Panc1 (cell line): ENCODE measurements at regions not wholly inside any gene's neighbourhood (a gene's known extent, or its start where the extent isn't known, plus 50 kb on each side); places are given as distances from the start of the nearest gene placed in this dataset.

Source experiments
- ATAC-seq: fragments of 200-7000 bp; cut with Tn5 transposase; 2 replicates; pipeline ENCODE4 v1.9.1; 2020; ENCODE audit warnings: mild to moderate bottlenecking, moderate library complexity
- BruUV-seq: library from RNA; stranded (reverse); fragments of 400-500 nt; replicated peaks from 2 replicates; lab custom pipeline; 2021; lab: Mats Ljungman, UMichigan
- CTCF ChIA-PET: fragments of 300-600 bp; sonication (Branson Sonifier 250); formaldehyde crosslinking; loops from one replicate; lab custom pipeline; 2022; ENCODE audit warnings: antibody characterized with exemption; lab: Charles Lee
- POLR2A ChIA-PET: fragments of 300-600 bp; sonication (Branson Sonifier 250); formaldehyde crosslinking; loops from one replicate; lab custom pipeline; 2022; ENCODE audit warnings: antibody characterized with exemption; lab: Charles Lee
- DNase-seq: peaks from one replicate; pipeline ENCODE4 v3.0.0-alpha.2; 2010; ENCODE audit warnings: low read depth, low spot score
- H3K27ac ChIP-seq: 2 replicates; pipeline ENCODE4 v1.5.1; 2011; ENCODE audit warnings: mild to moderate bottlenecking, low read length, inconsistent platforms
- H3K27me3 ChIP-seq: fragments of 200-500 bp; sonication (Bioruptor generic); 2 replicates; pipeline ENCODE4 v1.6.0; 2014; ENCODE audit warnings: low read length, inconsistent platforms; ENCODE audit not compliant: control insufficient read depth, insufficient read depth
- H3K36me3 ChIP-seq: fragments of 200-500 bp; sonication (Bioruptor generic); 2 replicates; pipeline ENCODE4 v1.5.1; 2014; ENCODE audit warnings: inconsistent platforms, mild to moderate bottlenecking, low read length, moderate library complexity; ENCODE audit not compliant: control insufficient read depth, insufficient read depth
- H3K4me1 ChIP-seq: 2 replicates; pipeline ENCODE4 v1.5.1; 2011; ENCODE audit warnings: inconsistent platforms, mild to moderate bottlenecking, low read length, moderate library complexity; ENCODE audit not compliant: control insufficient read depth, insufficient read depth
- H3K4me3 ChIP-seq, 2 experiments: 2 replicates each; pipeline ENCODE4 v1.5.1; 2011 to 2012; ENCODE audit warnings: low read depth in 2 of 2, low read length in 2 of 2, mild to moderate bottlenecking in 2 of 2, inconsistent platforms in 1 of 2, moderate library complexity in 1 of 2
- H3K9me3 ChIP-seq: fragments of 200-500 bp; sonication (Bioruptor generic); 2 replicates; pipeline ENCODE4 v1.5.1; 2014; ENCODE audit warnings: low read depth, mild to moderate bottlenecking, inconsistent platforms, low read length, moderate library complexity; ENCODE audit not compliant: control insufficient read depth, insufficient read depth
- POLR2AphosphoS5 ChIP-seq: IDR thresholded peaks from 2 replicates; pipeline ENCODE4 v1.6.1; 2012; ENCODE audit warnings: mild to moderate bottlenecking, low read depth, low read length, moderate library complexity
- SIN3A ChIP-seq: IDR thresholded peaks from 2 replicates; pipeline ENCODE4 v1.6.1; 2012; ENCODE audit warnings: low read depth, mild to moderate bottlenecking, low read length, moderate library complexity, borderline replicate concordance; ENCODE audit not compliant: insufficient read depth
- TCF7L2 ChIP-seq: IDR thresholded peaks from 2 replicates; pipeline ENCODE4 v1.6.1; 2011; ENCODE audit warnings: mild to moderate bottlenecking, low read depth, low read length, inconsistent platforms
- in situ Hi-C: cut with HindIII; loops from 2 replicates; pipeline ENCODE4 v1.10.0; 2016; ENCODE audit warnings: low sequenced_read_pairs, low pct_unique_long_range_greater_than_20kb
- intact Hi-C: fragments of 100-400 bp; cut with micrococcal nuclease; formaldehyde crosslinking; loops from one replicate; pipeline ENCODE4 v1.10.0; 2022; ENCODE audit not compliant: unreplicated experiment
- TF ChIP-seq, protein P1 (sequence below): fragments of 450-650 bp; IDR thresholded peaks from 2 replicates; pipeline ENCODE4 v1.5.1; 2017; ENCODE audit warnings: mild to moderate bottlenecking
- TF ChIP-seq, protein P2 (sequence below), 2 experiments: IDR thresholded peaks; 2 replicates each; pipeline ENCODE4 v1.6.1; 2011 to 2012; ENCODE audit warnings: low read depth in 2 of 2, control low read depth in 1 of 2, low read length in 1 of 2, mild to moderate bottlenecking in 1 of 2, moderate library complexity in 1 of 2; ENCODE audit not compliant: insufficient read depth in 1 of 2

DNA sequence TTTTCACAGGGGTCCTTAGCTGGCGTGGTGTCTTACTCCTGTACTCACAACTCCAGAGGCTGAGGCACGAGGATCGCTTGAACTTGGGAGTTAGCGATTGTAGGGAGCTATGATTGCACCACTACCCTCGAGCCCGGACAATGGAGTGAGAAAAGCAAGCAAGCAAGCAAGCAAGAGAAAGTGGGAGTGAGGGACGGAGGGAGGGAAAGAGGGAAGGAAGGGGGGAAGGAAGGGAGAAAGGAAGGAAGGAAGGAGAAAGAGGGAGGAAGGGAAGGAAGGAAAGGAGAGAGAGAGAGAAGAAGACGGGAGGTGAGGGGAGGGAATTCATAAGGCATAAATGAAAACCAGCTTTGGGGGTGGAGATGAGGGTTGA is 120.5 kb downstream of the TRIM27 start:
- DNase-seq (no peak), ATAC-seq (peak; percentile 67)
- no TSS peak for BruUV-seq
- Histone ChIP-seq H3K27ac (peak overlapping the region; percentile 41; the same call in 1 of the 2 replicates), H3K36me3 (no peaks in the 10 kb centered on the region; the same call in 1 of the 2 replicates), H3K27me3 (no peaks in the 10 kb centered on the region), H3K4me1 (peaks cover 17% of the 10 kb centered on the region), H3K4me3 (peak overlapping the region; percentile 61 to 92), H3K9me3 (no peaks in the 10 kb centered on the region)
- ChIA-PET POLR2A (interaction anchor here (0.5 to 0.6 kb wide), 3 partner anchors 22 to 60 kb away, joined by 3 to 8 read pairs (median 3); no protein-coding TSS in a partner anchor), CTCF (no interaction called here)
- TF ChIP-seq POLR2AphosphoS5 (no peak), TCF7L2 (no peak), SIN3A (no peak)
- TF ChIP-seq, protein P1, sequence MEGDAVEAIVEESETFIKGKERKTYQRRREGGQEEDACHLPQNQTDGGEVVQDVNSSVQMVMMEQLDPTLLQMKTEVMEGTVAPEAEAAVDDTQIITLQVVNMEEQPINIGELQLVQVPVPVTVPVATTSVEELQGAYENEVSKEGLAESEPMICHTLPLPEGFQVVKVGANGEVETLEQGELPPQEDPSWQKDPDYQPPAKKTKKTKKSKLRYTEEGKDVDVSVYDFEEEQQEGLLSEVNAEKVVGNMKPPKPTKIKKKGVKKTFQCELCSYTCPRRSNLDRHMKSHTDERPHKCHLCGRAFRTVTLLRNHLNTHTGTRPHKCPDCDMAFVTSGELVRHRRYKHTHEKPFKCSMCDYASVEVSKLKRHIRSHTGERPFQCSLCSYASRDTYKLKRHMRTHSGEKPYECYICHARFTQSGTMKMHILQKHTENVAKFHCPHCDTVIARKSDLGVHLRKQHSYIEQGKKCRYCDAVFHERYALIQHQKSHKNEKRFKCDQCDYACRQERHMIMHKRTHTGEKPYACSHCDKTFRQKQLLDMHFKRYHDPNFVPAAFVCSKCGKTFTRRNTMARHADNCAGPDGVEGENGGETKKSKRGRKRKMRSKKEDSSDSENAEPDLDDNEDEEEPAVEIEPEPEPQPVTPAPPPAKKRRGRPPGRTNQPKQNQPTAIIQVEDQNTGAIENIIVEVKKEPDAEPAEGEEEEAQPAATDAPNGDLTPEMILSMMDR: no peak
- TF ChIP-seq, protein P2, sequence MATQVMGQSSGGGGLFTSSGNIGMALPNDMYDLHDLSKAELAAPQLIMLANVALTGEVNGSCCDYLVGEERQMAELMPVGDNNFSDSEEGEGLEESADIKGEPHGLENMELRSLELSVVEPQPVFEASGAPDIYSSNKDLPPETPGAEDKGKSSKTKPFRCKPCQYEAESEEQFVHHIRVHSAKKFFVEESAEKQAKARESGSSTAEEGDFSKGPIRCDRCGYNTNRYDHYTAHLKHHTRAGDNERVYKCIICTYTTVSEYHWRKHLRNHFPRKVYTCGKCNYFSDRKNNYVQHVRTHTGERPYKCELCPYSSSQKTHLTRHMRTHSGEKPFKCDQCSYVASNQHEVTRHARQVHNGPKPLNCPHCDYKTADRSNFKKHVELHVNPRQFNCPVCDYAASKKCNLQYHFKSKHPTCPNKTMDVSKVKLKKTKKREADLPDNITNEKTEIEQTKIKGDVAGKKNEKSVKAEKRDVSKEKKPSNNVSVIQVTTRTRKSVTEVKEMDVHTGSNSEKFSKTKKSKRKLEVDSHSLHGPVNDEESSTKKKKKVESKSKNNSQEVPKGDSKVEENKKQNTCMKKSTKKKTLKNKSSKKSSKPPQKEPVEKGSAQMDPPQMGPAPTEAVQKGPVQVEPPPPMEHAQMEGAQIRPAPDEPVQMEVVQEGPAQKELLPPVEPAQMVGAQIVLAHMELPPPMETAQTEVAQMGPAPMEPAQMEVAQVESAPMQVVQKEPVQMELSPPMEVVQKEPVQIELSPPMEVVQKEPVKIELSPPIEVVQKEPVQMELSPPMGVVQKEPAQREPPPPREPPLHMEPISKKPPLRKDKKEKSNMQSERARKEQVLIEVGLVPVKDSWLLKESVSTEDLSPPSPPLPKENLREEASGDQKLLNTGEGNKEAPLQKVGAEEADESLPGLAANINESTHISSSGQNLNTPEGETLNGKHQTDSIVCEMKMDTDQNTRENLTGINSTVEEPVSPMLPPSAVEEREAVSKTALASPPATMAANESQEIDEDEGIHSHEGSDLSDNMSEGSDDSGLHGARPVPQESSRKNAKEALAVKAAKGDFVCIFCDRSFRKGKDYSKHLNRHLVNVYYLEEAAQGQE (IDR thresholded peaks at IDR 0.05; ENCODE audit: insufficient read depth in 1 of 2, low read depth in 2 of 2, low read length in 1 of 2): no peak
- intact Hi-C loops: loop anchor here (5.0 kb wide), 1 partner anchor 116 kb away; no protein-coding TSS in a partner anchor
- in situ Hi-C loops: no loop called here

DNA sequence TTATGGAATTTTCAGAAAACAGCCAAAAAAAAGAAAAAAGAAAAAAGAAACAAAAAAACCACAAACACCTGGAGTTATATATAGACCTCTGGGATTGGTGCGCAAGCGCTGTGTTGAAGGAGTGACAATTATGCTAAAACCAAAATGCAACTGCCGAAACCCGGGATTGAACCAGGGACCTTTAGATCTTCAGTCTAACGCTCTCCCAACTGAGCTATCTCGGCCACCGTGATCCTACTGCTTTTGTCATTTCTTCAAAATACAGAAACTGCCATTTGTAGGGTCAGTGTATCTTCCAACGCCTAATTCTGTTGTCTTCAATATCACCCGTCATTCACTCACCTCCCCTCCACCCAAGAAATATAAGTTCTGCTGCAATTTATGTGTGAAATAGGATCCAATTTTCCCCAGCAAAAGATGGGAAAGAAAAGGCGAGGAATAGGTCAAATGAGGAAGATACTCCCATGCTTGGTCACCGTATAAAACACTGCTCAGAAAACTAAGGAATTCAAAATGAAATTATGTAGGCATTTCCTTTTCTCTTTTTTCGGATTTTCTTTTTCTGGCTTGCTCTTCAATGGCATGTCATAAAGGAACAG is 116.0 kb downstream of the TRIM27 start:
- Histone ChIP-seq H3K4me1 (peaks cover 23% of the 10 kb centered on the region), H3K27ac (peak overlapping the region; percentile 30), H3K4me3 (peak overlapping the region; percentile 73 to 97), H3K9me3 (no peaks in the 10 kb centered on the region), H3K36me3 (no peaks in the 10 kb centered on the region), H3K27me3 (no peaks in the 10 kb centered on the region; the same call in 1 of the 2 replicates)
- DNase-seq (no peak), ATAC-seq (peak; percentile 67)
- in situ Hi-C loops: no loop called here
- TF ChIP-seq, protein P2 (IDR thresholded peaks at IDR 0.05; ENCODE audit: insufficient read depth in 1 of 2, low read depth in 2 of 2, low read length in 1 of 2): no peak
- TF ChIP-seq POLR2AphosphoS5: peak; percentile 48; the same call in 1 of the 2 replicates
- CTCF ChIA-PET: interaction anchor here (0.7 kb wide), 1 partner anchor 395 kb away, joined by 4 read pairs; no protein-coding TSS in a partner anchor
- intact Hi-C loops: no loop called here
- POLR2A ChIA-PET: no interaction called here
- no TSS peak for BruUV-seq
